Right lobe of liver (tissue), 6 donors: ENCODE measurements at regions not wholly inside any gene's neighbourhood (a gene's known extent, or its start where the extent isn't known, plus 50 kb on each side); places are given as distances from the start of the nearest gene placed in this dataset.
A peak's percentile ranks its signal among the peaks of the same experiment; 100 is the strongest.

Source experiments
- ATAC-seq, 4 donors: fragments of 200-7000 bp; cut with Tn5 transposase; one replicate each; pipeline ENCODE4 v1.9.1; 2020; ENCODE audit warnings: mild to moderate bottlenecking in 4 of 4, moderate library complexity in 4 of 4
- DNase-seq, 3 donors: peaks; one replicate each; pipeline ENCODE4 v3.0.0-alpha.2; 2020
- H3K27ac ChIP-seq, 3 donors: fragments of 200-600 bp; one replicate each; pipeline ENCODE4 v1.8.0; 2022
- H3K27me3 ChIP-seq, 2 donors: fragments of 200-600 bp; one replicate each; pipeline ENCODE4 v1.8.0; 2022
- H3K36me3 ChIP-seq, 4 donors: fragments of 200-600 bp; sonication (generic) in 1 of 4; one replicate each; pipeline versions ENCODE4 v1.5.1 to v1.8.0; 2017 to 2022; ENCODE audit warnings: control low read depth in 1 of 4
- H3K4me1 ChIP-seq, 4 donors: fragments of 200-600 bp; sonication (generic) in 1 of 4; one replicate each; pipeline versions ENCODE4 v1.5.1 to v1.8.0; 2017 to 2022; ENCODE audit warnings: control low read depth in 1 of 4
- H3K4me3 ChIP-seq, 3 donors: fragments of 200-600 bp; one replicate each; pipeline ENCODE4 v1.8.0; 2022
- H3K9me3 ChIP-seq, 4 donors: fragments of 200-600 bp; sonication (generic) in 1 of 4; one replicate each; pipeline versions ENCODE4 v1.5.1 to v1.8.0; 2017 to 2022; ENCODE audit warnings: control low read depth in 1 of 4
- CTCF ChIP-seq, 4 donors: fragments of 200-600 bp in 3 of 4; fragments of 450-650 bp in 1 of 4; IDR thresholded peaks; one replicate each; pipeline versions ENCODE4 v1.5.1 to v1.8.0; 2016 to 2022; ENCODE audit warnings: antibody characterized with exemption in 4 of 4, mild to moderate bottlenecking in 2 of 4
- POLR2A ChIP-seq: fragments of 450-650 bp; IDR thresholded peaks from one replicate; pipeline ENCODE4 v1.6.1; 2017; ENCODE audit warnings: antibody characterized with exemption, mild to moderate bottlenecking
- WGBS: methylation state at CpG from one replicate; pipeline ENCODE4 v1.1.6; 2018; ENCODE audit warnings: low coverage, low lambda C conversion rate; ENCODE audit not compliant: insufficient coverage; ENCODE audit errors: missing lambda C conversion rate; 5-methylcytosine and 5-hydroxymethylcytosine counted together
- intact Hi-C, 2 donors: fragments of 100-400 bp; cut with DNase I; formaldehyde crosslinking; loops; one replicate each; pipeline versions ENCODE4 v1.11.2 to v1.14.1; 2022
- donor health status: DM: no; HTN: yes; CAD: no.
- donor health status: DM: no; HTN: no; CAD: no.
- donor health status: DM: no; HTN: no; CAD: no.
- donor health status: DM: no; HTN: yes; CAD: no.
- donor health status: DM: no; HTN: yes; CAD: no.

GRCh38 chr2:147696426-147696825, 148.4 kb upstream of the ACVR2A start:
- DNase-seq (no peak), ATAC-seq (no peak)
- no peak overlapping the region for H3K27ac ChIP-seq
- intact Hi-C loops = no loop called here
- no peaks in the 10 kb centered on the region for H3K4me1 ChIP-seq
- no peaks in the 10 kb centered on the region for H3K9me3 ChIP-seq
- no peaks in the 10 kb centered on the region for H3K27me3 ChIP-seq
- no peak for TF ChIP-seq POLR2A
- H3K4me3 ChIP-seq = no peak overlapping the region
- H3K36me3 ChIP-seq = no peaks in the 10 kb centered on the region
- WGBS = 34% methylated on average over 2 of the region's 2 CpGs

GRCh38 chr2:147689220-147689909, 155.5 kb upstream of the ACVR2A start:
- H3K9me3 ChIP-seq = no peaks in the 10 kb centered on the region
- no peaks in the 10 kb centered on the region for H3K27me3 ChIP-seq
- no peaks in the 10 kb centered on the region for H3K36me3 ChIP-seq
- intact Hi-C loops = no loop called here
- ATAC-seq = peak; percentile 43 to 69 (median 62)
- TF ChIP-seq CTCF (IDR thresholded peaks at IDR 0.05) (no peak), POLR2A (no peak)
- WGBS = 18% methylated on average over 2 of the region's 2 CpGs
- DNase-seq = no peak
- H3K4me1 ChIP-seq = no peaks in the 10 kb centered on the region
- H3K4me3 ChIP-seq = no peak overlapping the region
- no peak overlapping the region for H3K27ac ChIP-seq

- H3K36me3 ChIP-seq = no peaks in the 10 kb centered on the region
- H3K9me3 ChIP-seq = no peaks in the 10 kb centered on the region
- no peaks in the 10 kb centered on the region for H3K27me3 ChIP-seq
- no peak for TF ChIP-seq POLR2A
- TF ChIP-seq CTCF (IDR thresholded peaks at IDR 0.05) = no peak
- intact Hi-C loops = no loop called here
- H3K27ac ChIP-seq = no peak overlapping the region
- no peaks in the 10 kb centered on the region for H3K4me1 ChIP-seq
- DNase-seq (no peak), ATAC-seq (no peak)
- H3K4me3 ChIP-seq = no peak overlapping the region
- 18% methylated on average over 1 of the region's 1 CpG for WGBS
Observed at GRCh38 chr2:147688242-147688641, 156.6 kb upstream of the ACVR2A start.

GRCh38 chr2:147686365-147686764, 158.5 kb upstream of the ACVR2A start:
- no peak for TF ChIP-seq CTCF (IDR thresholded peaks at IDR 0.05)
- no peak for TF ChIP-seq POLR2A
- Histone ChIP-seq H3K4me3 (no peak overlapping the region), H3K27me3 (no peaks in the 10 kb centered on the region), H3K27ac (no peak overlapping the region), H3K4me1 (no peaks in the 10 kb centered on the region), H3K9me3 (no peaks in the 10 kb centered on the region), H3K36me3 (no peaks in the 10 kb centered on the region)
- DNase-seq = no peak
- ATAC-seq = peak in 1 of 4 donors; percentile 28
- intact Hi-C loops = no loop called here
- WGBS = 100% methylated on average over 1 of the region's 21 CpGs

- intact Hi-C loops = no loop called here
- ATAC-seq = no peak
- TF ChIP-seq POLR2A = no peak
- no peak for TF ChIP-seq CTCF (IDR thresholded peaks at IDR 0.05)
- no peak overlapping the region for H3K4me3 ChIP-seq
- H3K36me3 ChIP-seq = no peaks in the 10 kb centered on the region
- no peaks in the 10 kb centered on the region for H3K9me3 ChIP-seq
- no peak for DNase-seq
- 50% methylated on average over 3 of the region's 4 CpGs for WGBS
- H3K4me1 ChIP-seq = no peaks in the 10 kb centered on the region
- no peaks in the 10 kb centered on the region for H3K27me3 ChIP-seq
- no peak overlapping the region for H3K27ac ChIP-seq
Observed at GRCh38 chr2:147684903-147685302, 159.9 kb upstream of the ACVR2A start.
